DND-41 (cell line): ENCODE measurements at regions not wholly inside any gene's neighbourhood (a gene's known extent, or its start where the extent isn't known, plus 50 kb on each side); places are given as distances from the start of the nearest gene placed in this dataset.

Experiments used
- CTCF ChIP-seq: IDR thresholded peaks from 2 replicates; pipeline ENCODE4 v1.5.1; 2012; ENCODE audit warnings: borderline replicate concordance, low read length, moderate library complexity, mild to moderate bottlenecking; ENCODE audit not compliant: poor library complexity, severe bottlenecking; ENCODE audit errors: extremely low read depth
- EZH2 ChIP-seq: IDR thresholded peaks from 3 replicates; pipeline ENCODE4 v1.6.1; 2012; ENCODE audit warnings: borderline replicate concordance, low read depth, mild to moderate bottlenecking, moderate library complexity, low read length, inconsistent platforms; ENCODE audit not compliant: severe bottlenecking

- TF ChIP-seq CTCF (no peak), EZH2 (no peak)
Observed at GRCh38 chr20:11144114-11144950, 470.5 kb upstream of the JAG1 start.
